ENCODE measurements at regions not wholly inside any gene's neighbourhood (a gene's known extent, or its start where the extent isn't known, plus 50 kb on each side); places are given as distances from the start of the nearest gene placed in this dataset.

GRCh38 chr10:130372222-130372621 lies 236.0 kb downstream of the GLRX3 start:
- DNase-seq = no peak
- H3K4me1 Mint-ChIP-seq (ENCODE audit: low read depth) = no peaks in the 10 kb centered on the region
- H3K9me3 Mint-ChIP-seq = no peaks in the 10 kb centered on the region
- H3K27me3 Mint-ChIP-seq = peaks cover 2% of the 10 kb centered on the region
- intact Hi-C loops (cut with micrococcal nuclease) = no loop called here
- no peak for ATAC-seq
- POLR2A ChIA-PET = no interaction called here
- TF ChIP-seq CTCF (IDR thresholded peaks at IDR 0.05) = no peak
- H3K27ac Mint-ChIP-seq = no peak overlapping the region
- H3K4me3 Mint-ChIP-seq = no peak overlapping the region
- H3K36me3 Mint-ChIP-seq (ENCODE audit: low read depth) = no peaks in the 10 kb centered on the region
- CTCF ChIA-PET = no interaction called here

- no peaks in the 10 kb centered on the region for H3K36me3 Mint-ChIP-seq (ENCODE audit: low read depth)
- no peak overlapping the region for H3K27ac Mint-ChIP-seq
- TF ChIP-seq CTCF (IDR thresholded peaks at IDR 0.05) = no peak
- peaks cover 2% of the 10 kb centered on the region for H3K27me3 Mint-ChIP-seq
- CTCF ChIA-PET = no interaction called here
- H3K4me1 Mint-ChIP-seq (ENCODE audit: low read depth) = no peaks in the 10 kb centered on the region
- DNase-seq (no peak), ATAC-seq (no peak)
- H3K9me3 Mint-ChIP-seq = no peaks in the 10 kb centered on the region
- intact Hi-C loops (cut with micrococcal nuclease) = no loop called here
- POLR2A ChIA-PET = no interaction called here
- no peak overlapping the region for H3K4me3 Mint-ChIP-seq
Observed at GRCh38 chr10:130372866-130373265, 236.7 kb downstream of the GLRX3 start.

- Mint-ChIP-seq H3K9me3 (no peaks in the 10 kb centered on the region), H3K4me3 (no peak overlapping the region), H3K4me1 (ENCODE audit: low read depth) (no peaks in the 10 kb centered on the region), H3K36me3 (ENCODE audit: low read depth) (no peaks in the 10 kb centered on the region), H3K27ac (no peak overlapping the region), H3K27me3 (peaks cover 3% of the 10 kb centered on the region)
- ChIA-PET CTCF (no interaction called here), POLR2A (no interaction called here)
- ATAC-seq (no peak), DNase-seq (no peak)
- intact Hi-C loops (cut with micrococcal nuclease) = no loop called here
- TF ChIP-seq CTCF (IDR thresholded peaks at IDR 0.05) = no peak
Observed at GRCh38 chr10:130377986-130378540, 241.9 kb downstream of the GLRX3 start.

GRCh38 chr10:130378556-130379400 lies 242.6 kb downstream of the GLRX3 start:
- Mint-ChIP-seq H3K27me3 (peaks cover 3% of the 10 kb centered on the region), H3K4me3 (no peak overlapping the region), H3K27ac (no peak overlapping the region), H3K9me3 (peaks cover 5% of the 10 kb centered on the region), H3K36me3 (ENCODE audit: low read depth) (no peaks in the 10 kb centered on the region), H3K4me1 (ENCODE audit: low read depth) (no peaks in the 10 kb centered on the region)
- no peak for TF ChIP-seq CTCF (IDR thresholded peaks at IDR 0.05)
- POLR2A ChIA-PET = no interaction called here
- CTCF ChIA-PET = no interaction called here
- DNase-seq (no peak), ATAC-seq (no peak)
- intact Hi-C loops (cut with micrococcal nuclease) = no loop called here

GRCh38 chr10:130380056-130380455 lies 243.9 kb downstream of the GLRX3 start:
- Mint-ChIP-seq H3K27me3 (peaks cover 3% of the 10 kb centered on the region), H3K27ac (no peak overlapping the region), H3K36me3 (ENCODE audit: low read depth) (no peaks in the 10 kb centered on the region), H3K4me3 (no peak overlapping the region), H3K4me1 (ENCODE audit: low read depth) (no peaks in the 10 kb centered on the region), H3K9me3 (peaks cover 12% of the 10 kb centered on the region)
- CTCF ChIA-PET = no interaction called here
- ATAC-seq = no peak
- DNase-seq = no peak
- TF ChIP-seq CTCF (IDR thresholded peaks at IDR 0.05) = no peak
- POLR2A ChIA-PET = no interaction called here
- intact Hi-C loops (cut with micrococcal nuclease) = no loop called here

Measured in activated CD8-positive, alpha-beta T cell treated with anti-CD3 and anti-CD28 coated beads for 36 hours (primary cell).